ENCODE measurements at regions not wholly inside any gene's neighbourhood (a gene's known extent, or its start where the extent isn't known, plus 50 kb on each side); places are given as distances from the start of the nearest gene placed in this dataset.

- Histone ChIP-seq H3K4me3 (no peak overlapping the region), H3K4me1 (no peaks in the 10 kb centered on the region), H3K27ac (no peak overlapping the region), H3K9me3 (no peaks in the 10 kb centered on the region), H3K36me3 (no peaks in the 10 kb centered on the region), H3K27me3 (no peaks in the 10 kb centered on the region)
- ATAC-seq: no peak
- no peak for DNase-seq
- intact Hi-C loops (cut with DNase I): no loop called here
- TF ChIP-seq CTCF (IDR thresholded peaks at IDR 0.05): no peak
Observed at GRCh38 chrX:27884654-27885053, 76.9 kb downstream of the MAGEB10 start.

GRCh38 chrX:27883468-27884092, 75.8 kb downstream of the MAGEB10 start:
- no peak for TF ChIP-seq CTCF (IDR thresholded peaks at IDR 0.05)
- no peak overlapping the region for H3K4me3 ChIP-seq
- no peaks in the 10 kb centered on the region for H3K4me1 ChIP-seq
- no peaks in the 10 kb centered on the region for H3K27me3 ChIP-seq
- H3K27ac ChIP-seq: no peak overlapping the region
- ATAC-seq: no peak
- H3K9me3 ChIP-seq: no peaks in the 10 kb centered on the region
- H3K36me3 ChIP-seq: no peaks in the 10 kb centered on the region
- intact Hi-C loops (cut with DNase I): no loop called here
- DNase-seq: no peak

- Histone ChIP-seq H3K36me3 (no peaks in the 10 kb centered on the region), H3K4me1 (no peaks in the 10 kb centered on the region)
- intact Hi-C loops (cut with DNase I): no loop called here
Observed at GRCh38 chrX:27882695-27883094, 74.9 kb downstream of the MAGEB10 start.

GRCh38 chrX:27878862-27879261, 71.1 kb downstream of the MAGEB10 start:
- TF ChIP-seq CTCF (IDR thresholded peaks at IDR 0.05): no peak
- no peaks in the 10 kb centered on the region for H3K27me3 ChIP-seq
- DNase-seq: no peak
- H3K27ac ChIP-seq: no peak overlapping the region
- H3K4me1 ChIP-seq: no peaks in the 10 kb centered on the region
- no peaks in the 10 kb centered on the region for H3K9me3 ChIP-seq
- no peaks in the 10 kb centered on the region for H3K36me3 ChIP-seq
- no peak for ATAC-seq
- intact Hi-C loops (cut with DNase I): no loop called here
- H3K4me3 ChIP-seq: no peak overlapping the region

More at GRCh38 chrX:27882695-27883094, 74.9 kb downstream of the MAGEB10 start:
- Histone ChIP-seq H3K27ac (no peak overlapping the region), H3K4me3 (no peak overlapping the region), H3K27me3 (no peaks in the 10 kb centered on the region), H3K9me3 (no peaks in the 10 kb centered on the region)
- DNase-seq (no peak), ATAC-seq (no peak)
- TF ChIP-seq CTCF (IDR thresholded peaks at IDR 0.05): no peak

Measured in upper lobe of right lung (tissue), 1 donor.